ENCODE measurements at regions not wholly inside any gene's neighbourhood (a gene's known extent, or its start where the extent isn't known, plus 50 kb on each side); places are given as distances from the start of the nearest gene placed in this dataset.
"Not testable (repeated sequence)": the region's sequence is repeated elsewhere in the genome, so short reads cannot be mapped to it uniquely, and the experiment has no call there.

DNA sequence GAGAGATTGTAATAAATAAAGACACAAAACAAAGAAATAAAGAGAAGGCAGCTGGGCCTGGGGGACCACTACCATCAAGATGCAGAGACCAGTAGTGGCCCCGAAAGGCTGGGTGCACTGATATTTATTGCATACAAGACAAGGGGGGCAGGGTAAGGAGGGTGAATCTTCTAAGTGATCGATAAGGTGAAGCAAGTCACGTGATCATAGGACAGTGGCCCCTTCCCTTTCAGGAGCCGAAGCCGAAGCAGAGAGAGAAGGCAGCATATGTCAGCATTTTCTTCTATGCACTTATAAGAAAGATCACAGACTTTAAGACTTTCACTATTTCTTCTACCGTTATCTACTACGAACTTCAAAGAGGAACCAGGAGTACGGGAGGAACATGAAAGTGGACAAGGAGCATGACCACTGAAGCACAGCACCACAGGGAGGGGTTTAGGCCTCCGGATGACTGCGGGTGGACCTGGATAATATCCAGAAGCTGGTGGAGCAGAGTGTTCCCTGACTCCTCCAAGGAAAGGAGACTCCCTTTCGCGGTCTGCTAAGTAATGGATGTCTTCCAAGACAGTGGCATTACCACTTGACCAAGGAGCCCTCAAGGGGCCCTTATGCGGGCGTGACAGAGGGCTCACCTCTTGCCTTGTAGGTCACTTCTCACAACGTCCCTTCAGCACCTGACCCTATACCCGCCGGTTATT, 126.4 kb downstream of the RBM46 start:
- DNase-seq: not testable (repeated sequence)

- DNase-seq: no peak
Observed at GRCh38 chr4:154908168-154908567, 127.1 kb downstream of the RBM46 start.

DNA sequence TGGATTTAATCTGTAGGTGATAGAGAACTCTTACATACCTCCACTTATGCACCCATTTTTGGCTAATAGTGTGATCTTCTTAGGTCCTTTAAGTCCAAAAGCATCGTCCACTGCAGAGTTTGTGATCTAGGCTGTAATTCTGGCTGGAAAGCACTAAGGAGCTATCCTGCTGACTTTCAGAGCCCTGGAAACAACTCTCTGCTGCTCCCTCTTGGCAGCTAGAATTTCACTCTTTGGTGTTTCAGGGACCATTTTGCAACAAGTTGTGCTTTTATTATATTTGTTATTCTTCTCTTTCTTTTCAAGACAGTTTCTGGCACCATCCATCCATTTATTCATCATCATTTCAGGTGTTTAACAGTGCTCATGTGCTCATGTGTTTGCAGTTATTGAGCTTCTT, 130.0 kb downstream of the RBM46 start:
- DNase-seq: no peak

DNA sequence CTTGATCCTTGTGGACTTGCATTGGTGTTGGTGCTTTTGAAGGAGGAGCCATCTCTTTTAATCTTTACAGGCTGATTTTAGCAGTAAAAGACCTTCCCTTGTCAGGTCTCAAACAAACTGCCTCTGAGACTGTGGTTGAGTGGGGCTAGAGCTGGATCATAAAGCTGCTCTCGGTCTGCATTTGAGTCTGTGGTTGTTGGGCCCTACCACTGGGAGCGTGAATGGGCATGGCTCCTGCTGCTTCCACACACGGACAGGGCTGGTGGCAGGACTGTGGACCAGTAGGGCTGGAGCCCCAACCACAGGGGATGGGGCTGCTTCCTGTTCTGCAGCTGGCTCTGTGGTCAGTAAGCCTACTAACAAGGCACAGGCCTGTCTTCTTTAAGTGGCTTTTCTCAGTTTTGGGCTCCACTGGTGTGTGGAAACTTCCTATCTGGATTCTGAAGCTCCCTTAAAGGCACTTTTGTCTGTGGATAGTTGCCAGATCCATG, 130.6 kb downstream of the RBM46 start:
- no peak for DNase-seq

- DNase-seq: no peak
Observed at GRCh38 chr4:154916068-154916467, 135.0 kb downstream of the RBM46 start.

- no peak for DNase-seq
Observed at GRCh38 chr4:154927126-154927680, 146.1 kb downstream of the RBM46 start.

DNA sequence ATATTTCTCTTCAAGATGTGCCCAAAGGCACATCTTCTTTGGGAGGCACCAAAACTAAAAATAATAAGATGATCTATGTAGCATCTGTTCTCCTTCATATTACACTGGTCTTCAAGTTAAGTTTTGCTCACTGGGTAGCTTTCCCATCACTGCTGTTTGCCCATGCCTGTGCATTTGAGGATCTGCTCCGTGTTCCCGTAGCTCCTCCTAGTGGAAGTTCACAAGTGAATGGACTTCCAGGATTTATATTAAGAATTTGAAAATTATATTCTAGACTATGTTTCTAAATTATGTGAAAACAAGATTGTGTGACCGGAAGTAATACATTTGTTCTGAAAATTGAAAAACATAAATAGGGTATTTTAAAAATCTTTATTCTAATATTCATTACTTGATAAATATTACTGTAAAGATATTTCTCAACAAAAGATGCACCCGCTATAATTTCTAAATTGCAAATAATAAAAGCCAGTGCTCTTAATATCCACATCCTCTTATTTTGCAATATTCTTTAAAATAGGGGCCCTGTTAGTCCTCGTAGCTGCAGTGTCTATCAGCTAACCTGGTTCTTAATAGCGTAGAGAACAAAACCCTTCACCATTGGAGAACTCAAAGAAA, 147.7 kb downstream of the RBM46 start:
- peak; percentile 23 for DNase-seq

- DNase-seq: no peak
Observed at GRCh38 chr4:154936873-154937272, 155.8 kb downstream of the RBM46 start.

DNA sequence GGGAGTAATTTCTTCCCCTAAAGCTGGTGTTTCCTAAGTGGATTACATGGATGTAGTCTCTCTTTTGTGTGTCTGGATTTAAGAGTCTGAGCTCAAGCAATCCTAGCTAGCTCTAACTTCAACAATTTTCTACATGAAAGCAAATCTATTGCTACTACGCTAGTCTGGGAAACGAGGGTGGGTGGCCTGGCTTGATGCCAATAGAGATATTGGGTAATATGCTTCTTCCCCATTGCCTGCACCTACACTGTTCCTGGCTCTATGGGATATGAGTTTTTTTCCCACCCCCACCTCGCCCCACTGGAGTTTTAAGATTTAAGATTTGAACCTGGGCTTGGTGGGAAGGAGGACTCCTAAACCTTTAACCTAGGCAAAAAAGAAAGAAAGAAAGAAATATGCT, 158.8 kb downstream of the RBM46 start:
- DNase-seq: no peak

DNA sequence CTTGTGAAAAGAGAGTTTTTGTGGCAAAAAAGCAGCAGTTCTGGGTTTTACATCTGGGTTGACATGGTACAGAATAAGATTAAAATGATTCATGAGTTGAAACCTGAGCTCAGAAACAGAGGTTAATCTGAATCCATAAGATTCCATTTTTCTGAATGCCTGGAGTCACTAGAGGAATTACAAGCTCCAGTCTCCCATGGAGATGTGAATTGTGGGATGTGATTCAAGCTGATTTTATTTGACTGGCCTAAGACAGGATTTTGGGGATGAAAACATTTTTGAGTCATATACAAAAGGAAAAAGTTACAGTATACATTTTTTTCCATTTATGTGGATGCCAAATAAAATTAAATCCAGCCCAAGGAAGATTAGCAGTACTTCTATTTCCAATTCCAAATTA, 161.1 kb downstream of the RBM46 start:
- no peak for DNase-seq

GRCh38 chr4:154944996-154945395, 163.9 kb downstream of the RBM46 start:
- no peak for DNase-seq

GRCh38 chr4:154946113-154946512, 165.0 kb downstream of the RBM46 start:
- DNase-seq: no peak

DNA sequence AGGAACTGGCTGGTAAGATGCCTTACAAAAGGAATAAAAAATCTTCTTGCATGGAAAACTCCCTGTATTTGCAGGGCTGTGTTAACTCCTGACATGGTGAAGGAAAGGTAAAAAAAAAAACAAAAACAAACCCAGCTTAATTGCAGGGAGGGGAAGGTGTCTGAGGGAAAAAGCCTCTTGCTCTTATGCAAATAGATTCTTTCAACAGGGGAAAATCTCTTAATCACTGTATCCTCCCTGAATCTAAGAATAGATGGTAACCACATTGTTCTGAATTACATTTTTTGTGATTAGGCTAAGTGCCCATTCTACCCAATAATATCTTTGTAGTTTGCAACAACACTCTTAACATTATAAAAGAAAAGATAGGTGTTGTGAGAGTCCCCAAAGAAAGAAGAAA, 172.6 kb downstream of the RBM46 start:
- no peak for DNase-seq

- no peak for DNase-seq
Observed at GRCh38 chr4:154954117-154954516, 173.0 kb downstream of the RBM46 start.

DNA sequence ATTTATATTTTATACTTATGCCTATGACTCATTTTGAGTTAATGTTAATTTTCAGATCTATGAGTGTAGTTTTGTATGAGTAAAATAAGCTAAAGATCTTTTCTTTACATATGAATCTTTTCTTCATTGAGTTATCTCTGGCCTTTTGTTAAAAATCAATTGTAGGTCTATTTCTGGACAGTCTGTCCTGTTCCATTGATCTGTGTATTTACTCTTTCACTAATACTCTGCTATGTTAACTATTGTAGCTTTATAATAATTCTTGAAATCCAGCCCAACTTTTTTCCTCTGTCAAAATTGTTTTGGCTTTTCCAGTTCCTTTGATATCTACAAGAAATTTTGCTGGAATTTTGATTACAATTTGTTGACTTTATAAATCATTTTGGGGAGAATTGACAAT, 177.0 kb downstream of the RBM46 start:
- DNase-seq: no peak

GRCh38 chr4:154958621-154959358, 177.7 kb downstream of the RBM46 start:
- DNase-seq: no peak

GRCh38 chr4:154959756-154960155, 178.7 kb downstream of the RBM46 start:
- no peak for DNase-seq

DNA sequence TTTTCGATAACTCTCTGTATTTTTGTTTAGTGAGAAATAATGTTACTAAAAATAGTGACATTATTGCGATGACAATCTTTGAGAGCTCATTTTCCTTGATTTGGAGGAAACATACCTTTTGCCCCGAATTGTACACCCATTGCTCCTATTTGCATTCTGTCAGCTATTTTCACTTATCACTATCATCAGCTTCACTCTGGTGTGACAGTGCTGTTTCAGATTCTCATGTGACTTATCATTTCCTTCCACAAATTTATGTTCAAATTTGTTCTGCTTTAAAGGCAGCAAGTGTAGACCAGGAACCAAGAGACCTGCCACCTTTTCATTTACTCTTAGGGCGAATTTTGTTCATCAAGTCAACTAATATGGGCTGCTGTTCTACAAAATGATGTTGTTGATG, 179.4 kb downstream of the RBM46 start:
- DNase-seq: no peak

DNA sequence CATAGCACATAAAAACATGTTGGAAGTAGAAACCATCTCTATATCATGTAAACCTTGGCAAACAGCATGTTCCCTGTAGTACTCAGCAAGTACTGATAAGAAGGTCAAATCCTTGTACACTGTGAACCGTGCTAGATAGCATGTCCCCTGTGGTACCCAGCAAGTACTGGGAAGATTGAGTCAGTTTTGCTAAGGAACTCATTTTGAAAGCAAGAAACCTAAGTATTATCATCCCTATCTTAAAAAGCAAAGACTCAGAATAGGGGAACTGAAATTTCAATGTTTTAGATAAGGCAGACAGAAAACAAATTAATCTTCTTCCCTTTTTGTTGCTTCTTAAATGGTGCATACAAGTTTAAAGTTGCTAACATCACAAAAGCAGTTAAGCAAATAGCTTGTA, 180.2 kb downstream of the RBM46 start:
- DNase-seq: no peak

GRCh38 chr4:154973244-154974035, 192.4 kb downstream of the RBM46 start:
- no peak for DNase-seq

- DNase-seq: no peak
Observed at GRCh38 chr4:154977228-154977627, 196.2 kb downstream of the RBM46 start.

DNA sequence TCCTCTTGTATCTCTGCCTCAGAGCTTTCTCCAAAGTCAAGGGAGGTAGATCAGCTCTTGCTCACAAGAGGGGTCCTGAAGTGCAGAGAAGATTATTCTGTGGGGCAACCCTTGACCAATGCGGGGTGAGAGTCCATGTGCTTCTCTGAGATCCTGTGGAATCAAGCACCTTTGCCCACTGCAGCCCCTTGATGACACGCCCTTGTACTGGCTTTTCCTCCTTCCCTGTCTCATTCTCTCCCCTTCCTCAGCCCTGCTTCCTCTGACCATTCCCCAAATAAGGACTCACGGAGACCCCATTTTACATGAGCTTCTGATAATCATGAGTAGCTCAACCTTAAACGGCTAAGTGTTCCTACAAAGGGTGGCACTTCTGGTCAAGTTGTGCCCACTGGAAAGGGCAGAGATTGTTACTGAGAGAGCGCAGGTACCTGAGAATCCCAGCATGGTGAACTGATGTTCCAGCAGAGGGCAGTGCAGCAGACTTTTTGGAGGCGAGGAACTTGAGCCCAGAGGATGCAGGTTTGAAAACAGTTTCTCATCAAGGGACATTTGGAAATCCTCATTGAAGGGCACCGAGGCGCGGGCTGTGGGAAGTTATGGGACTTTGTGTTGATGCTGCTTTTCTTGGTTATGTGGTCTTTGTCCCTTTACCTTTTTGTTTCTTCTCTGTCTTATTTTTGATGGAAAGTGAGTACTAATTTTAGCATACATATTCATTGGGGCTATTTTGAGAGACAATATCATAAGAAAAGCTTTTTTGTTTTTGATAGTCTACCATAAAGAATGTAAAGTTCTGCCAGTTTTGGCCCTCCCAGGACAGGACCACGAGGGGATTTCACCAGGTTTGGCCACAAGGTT, 201.3 kb downstream of the RBM46 start:
- DNase-seq: peak; percentile 43
